ENCODE measurements at regions not wholly inside any gene's neighbourhood (a gene's known extent, or its start where the extent isn't known, plus 50 kb on each side); places are given as distances from the start of the nearest gene placed in this dataset.

- H3K9me3 ChIP-seq (ENCODE audit: control insufficient read depth in 1 of 2, low read length in 2 of 2), result no peaks in the 10 kb centered on the region
- H3K36me3 ChIP-seq (ENCODE audit: control insufficient read depth in 1 of 2, insufficient read depth in 2 of 2, low read length in 2 of 2), result no peaks in the 10 kb centered on the region
- H3K4me3 ChIP-seq (ENCODE audit: low read depth in 1 of 2, low read length in 2 of 2), result no peak overlapping the region
- H3K27me3 ChIP-seq (ENCODE audit: low read depth, low read length), result no peaks in the 10 kb centered on the region
- H3K27ac ChIP-seq (ENCODE audit: low read length), result peak overlapping the region; percentile 89
- H3K4me1 ChIP-seq (ENCODE audit: control insufficient read depth in 1 of 2, insufficient read depth in 2 of 2, low read length in 2 of 2), result peaks cover 27 to 70% of the 10 kb centered on the region in 2 donors
Observed at GRCh38 chr1:234542211-234542850, 63.4 kb upstream of the TARBP1 start.

DNA sequence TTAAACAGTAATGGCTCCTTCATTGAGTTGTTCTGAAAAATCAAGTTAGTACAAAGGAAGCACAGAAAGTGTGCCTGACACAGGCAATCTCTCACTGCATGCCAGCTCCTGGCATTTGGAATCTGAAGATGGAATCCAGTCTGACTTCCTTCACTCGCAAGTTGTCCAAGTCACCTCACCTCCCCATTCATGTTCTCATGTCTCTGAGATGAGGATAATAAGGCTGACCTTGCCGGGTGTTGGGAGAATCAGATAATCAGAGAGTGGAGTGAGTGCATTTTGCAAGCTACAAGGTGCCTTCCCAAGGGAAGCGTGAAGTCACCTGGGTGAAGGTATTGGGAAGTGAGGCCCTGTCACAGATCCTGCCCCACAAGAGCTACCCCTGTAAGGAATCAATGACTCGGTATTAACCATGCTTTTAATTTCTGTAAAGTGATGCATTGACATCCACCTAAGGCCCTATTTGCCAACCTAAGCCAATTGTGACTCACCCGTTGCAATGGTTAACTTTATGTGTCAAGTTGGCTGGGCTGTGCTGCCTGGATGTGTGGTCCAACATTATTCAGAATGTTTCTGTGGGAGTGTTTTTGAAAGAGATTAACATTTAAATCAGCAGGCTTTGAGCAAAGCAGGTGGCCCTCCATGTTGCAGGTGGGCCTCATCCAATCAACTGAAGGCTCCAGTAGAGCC, 62.5 kb upstream of the TARBP1 start:
- H3K27me3 ChIP-seq (ENCODE audit: low read depth, low read length), result no peaks in the 10 kb centered on the region
- H3K36me3 ChIP-seq (ENCODE audit: control insufficient read depth in 1 of 2, insufficient read depth in 2 of 2, low read length in 2 of 2), result no peaks in the 10 kb centered on the region
- no peak overlapping the region for H3K27ac ChIP-seq (ENCODE audit: low read length)
- H3K9me3 ChIP-seq (ENCODE audit: control insufficient read depth in 1 of 2, low read length in 2 of 2), result no peaks in the 10 kb centered on the region
- no peak overlapping the region for H3K4me3 ChIP-seq (ENCODE audit: low read depth in 1 of 2, low read length in 2 of 2)
- peaks cover 35 to 79% of the 10 kb centered on the region in 2 donors for H3K4me1 ChIP-seq (ENCODE audit: control insufficient read depth in 1 of 2, insufficient read depth in 2 of 2, low read length in 2 of 2)

DNA sequence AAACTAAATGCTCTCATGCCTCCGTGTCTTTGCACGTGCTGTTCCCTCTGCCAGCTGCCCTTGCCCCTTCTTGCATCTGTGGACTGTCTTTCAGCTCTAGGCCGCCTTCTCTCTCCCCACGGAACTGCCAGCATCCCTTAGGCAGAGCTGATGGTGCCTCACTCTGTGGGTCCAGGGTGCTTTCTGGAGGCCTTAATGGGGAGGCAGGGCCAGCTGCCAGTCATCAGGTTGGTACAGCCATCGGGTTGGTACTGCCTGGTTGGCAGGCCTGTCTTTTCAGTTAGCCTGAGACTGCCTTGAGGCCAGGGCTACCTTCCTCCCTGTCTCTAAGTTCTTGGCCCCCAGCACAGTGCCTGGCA, 61.4 kb upstream of the TARBP1 start:
- Histone ChIP-seq H3K27me3 (ENCODE audit: low read depth, low read length) (no peaks in the 10 kb centered on the region), H3K4me1 (ENCODE audit: control insufficient read depth in 1 of 2, insufficient read depth in 2 of 2, low read length in 2 of 2) (peaks cover 33 to 83% of the 10 kb centered on the region in 2 donors), H3K4me3 (ENCODE audit: low read depth in 1 of 2, low read length in 2 of 2) (no peak overlapping the region), H3K36me3 (ENCODE audit: control insufficient read depth in 1 of 2, insufficient read depth in 2 of 2, low read length in 2 of 2) (no peaks in the 10 kb centered on the region), H3K27ac (ENCODE audit: low read length) (no peak overlapping the region), H3K9me3 (ENCODE audit: control insufficient read depth in 1 of 2, low read length in 2 of 2) (no peaks in the 10 kb centered on the region)

GRCh38 chr1:234539666-234540403, 60.9 kb upstream of the TARBP1 start:
- H3K4me3 ChIP-seq (ENCODE audit: low read depth in 1 of 2, low read length in 2 of 2), result no peak overlapping the region
- H3K36me3 ChIP-seq (ENCODE audit: control insufficient read depth in 1 of 2, insufficient read depth in 2 of 2, low read length in 2 of 2), result no peaks in the 10 kb centered on the region
- no peaks in the 10 kb centered on the region for H3K27me3 ChIP-seq (ENCODE audit: low read depth, low read length)
- H3K27ac ChIP-seq (ENCODE audit: low read length), result no peak overlapping the region
- H3K9me3 ChIP-seq (ENCODE audit: control insufficient read depth in 1 of 2, low read length in 2 of 2), result no peaks in the 10 kb centered on the region
- H3K4me1 ChIP-seq (ENCODE audit: control insufficient read depth in 1 of 2, insufficient read depth in 2 of 2, low read length in 2 of 2), result peaks cover 33 to 83% of the 10 kb centered on the region in 2 donors

- no peaks in the 10 kb centered on the region for H3K27me3 ChIP-seq (ENCODE audit: low read depth, low read length)
- H3K4me3 ChIP-seq (ENCODE audit: low read depth in 1 of 2, low read length in 2 of 2), result no peak overlapping the region
- no peaks in the 10 kb centered on the region for H3K36me3 ChIP-seq (ENCODE audit: control insufficient read depth in 1 of 2, insufficient read depth in 2 of 2, low read length in 2 of 2)
- no peaks in the 10 kb centered on the region for H3K9me3 ChIP-seq (ENCODE audit: control insufficient read depth in 1 of 2, low read length in 2 of 2)
- H3K27ac ChIP-seq (ENCODE audit: low read length), result peak overlapping the region; percentile 65
- peaks cover 35 to 84% of the 10 kb centered on the region in 2 donors for H3K4me1 ChIP-seq (ENCODE audit: control insufficient read depth in 1 of 2, insufficient read depth in 2 of 2, low read length in 2 of 2)
Observed at GRCh38 chr1:234538930-234539649, 60.1 kb upstream of the TARBP1 start.

GRCh38 chr1:234538062-234538731, 59.2 kb upstream of the TARBP1 start:
- H3K36me3 ChIP-seq (ENCODE audit: control insufficient read depth in 1 of 2, insufficient read depth in 2 of 2, low read length in 2 of 2), result no peaks in the 10 kb centered on the region
- H3K4me1 ChIP-seq (ENCODE audit: control insufficient read depth in 1 of 2, insufficient read depth in 2 of 2, low read length in 2 of 2), result peaks cover 38 to 76% of the 10 kb centered on the region in 2 donors
- H3K27ac ChIP-seq (ENCODE audit: low read length), result peak overlapping the region; percentile 65
- no peak overlapping the region for H3K4me3 ChIP-seq (ENCODE audit: low read depth in 1 of 2, low read length in 2 of 2)
- H3K27me3 ChIP-seq (ENCODE audit: low read depth, low read length), result no peaks in the 10 kb centered on the region
- H3K9me3 ChIP-seq (ENCODE audit: control insufficient read depth in 1 of 2, low read length in 2 of 2), result no peaks in the 10 kb centered on the region

- Histone ChIP-seq H3K4me1 (ENCODE audit: control insufficient read depth in 1 of 2, insufficient read depth in 2 of 2, low read length in 2 of 2) (peaks cover 48 to 77% of the 10 kb centered on the region in 2 donors), H3K4me3 (ENCODE audit: low read depth in 1 of 2, low read length in 2 of 2) (no peak overlapping the region), H3K36me3 (ENCODE audit: control insufficient read depth in 1 of 2, insufficient read depth in 2 of 2, low read length in 2 of 2) (no peaks in the 10 kb centered on the region), H3K27me3 (ENCODE audit: low read depth, low read length) (no peaks in the 10 kb centered on the region), H3K27ac (ENCODE audit: low read length) (peak overlapping the region; percentile 93), H3K9me3 (ENCODE audit: control insufficient read depth in 1 of 2, low read length in 2 of 2) (no peaks in the 10 kb centered on the region)
Observed at GRCh38 chr1:234537236-234537635, 58.3 kb upstream of the TARBP1 start.

GRCh38 chr1:234536741-234537140, 57.8 kb upstream of the TARBP1 start:
- peaks cover 53 to 77% of the 10 kb centered on the region in 2 donors for H3K4me1 ChIP-seq (ENCODE audit: control insufficient read depth in 1 of 2, insufficient read depth in 2 of 2, low read length in 2 of 2)
- H3K36me3 ChIP-seq (ENCODE audit: control insufficient read depth in 1 of 2, insufficient read depth in 2 of 2, low read length in 2 of 2), result no peaks in the 10 kb centered on the region
- no peaks in the 10 kb centered on the region for H3K27me3 ChIP-seq (ENCODE audit: low read depth, low read length)

DNA sequence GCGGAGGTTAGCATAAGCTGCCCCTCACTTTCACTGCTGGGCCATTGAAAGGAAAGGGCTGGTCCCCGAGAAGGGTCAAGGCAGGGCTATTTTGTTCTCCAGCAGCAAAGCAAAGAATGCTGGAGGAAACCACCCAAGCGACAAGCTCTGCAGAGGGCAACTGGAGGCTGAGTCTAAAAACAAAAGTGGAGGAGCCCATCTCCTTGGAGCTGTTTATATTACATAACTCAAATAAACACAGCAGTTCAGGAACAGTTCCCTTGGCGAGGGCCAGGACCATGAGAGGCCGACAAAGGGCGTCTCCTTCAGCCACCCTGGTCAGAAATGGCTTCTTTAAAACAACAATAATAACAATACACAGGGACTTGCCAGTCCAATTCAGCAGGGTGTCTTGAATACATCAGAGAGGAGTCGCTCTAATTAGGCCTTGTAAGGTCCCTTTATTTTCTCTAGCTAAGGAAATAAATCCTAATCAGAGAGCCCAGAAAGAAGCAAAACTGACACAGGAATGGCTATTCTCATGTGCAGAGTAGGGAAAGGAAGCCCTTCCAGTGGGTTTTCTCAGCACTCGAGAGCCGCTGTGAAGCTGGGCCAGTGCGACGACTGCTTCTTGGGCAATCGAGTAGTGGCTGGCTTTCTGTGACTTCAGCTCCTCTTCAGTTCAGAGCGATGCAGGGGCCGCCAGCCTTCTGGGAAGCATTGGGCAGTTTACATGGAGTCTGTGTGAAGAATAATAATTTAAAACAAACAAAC, 57.0 kb upstream of the TARBP1 start:
- Histone ChIP-seq H3K4me3 (ENCODE audit: low read depth in 1 of 2, low read length in 2 of 2) (peak overlapping the region in 1 of 2 donors; percentile 27), H3K27me3 (ENCODE audit: low read depth, low read length) (no peaks in the 10 kb centered on the region), H3K27ac (ENCODE audit: low read length) (peak overlapping the region; percentile 93), H3K9me3 (ENCODE audit: control insufficient read depth in 1 of 2, low read length in 2 of 2) (no peaks in the 10 kb centered on the region), H3K4me1 (ENCODE audit: control insufficient read depth in 1 of 2, insufficient read depth in 2 of 2, low read length in 2 of 2) (peaks cover 57 to 72% of the 10 kb centered on the region in 2 donors), H3K36me3 (ENCODE audit: control insufficient read depth in 1 of 2, insufficient read depth in 2 of 2, low read length in 2 of 2) (no peaks in the 10 kb centered on the region)

More at GRCh38 chr1:234536741-234537140, 57.8 kb upstream of the TARBP1 start:
- H3K9me3 ChIP-seq (ENCODE audit: control insufficient read depth in 1 of 2, low read length in 2 of 2), result no peaks in the 10 kb centered on the region
- H3K27ac ChIP-seq (ENCODE audit: low read length), result peak overlapping the region; percentile 93
- H3K4me3 ChIP-seq (ENCODE audit: low read depth in 1 of 2, low read length in 2 of 2), result peak overlapping the region in 1 of 2 donors; percentile 27

- Histone ChIP-seq H3K27ac (ENCODE audit: low read length) (peak overlapping the region; percentile 93), H3K27me3 (ENCODE audit: low read depth, low read length) (no peaks in the 10 kb centered on the region), H3K9me3 (ENCODE audit: control insufficient read depth in 1 of 2, low read length in 2 of 2) (no peaks in the 10 kb centered on the region), H3K4me3 (ENCODE audit: low read depth in 1 of 2, low read length in 2 of 2) (peak overlapping the region in 1 of 2 donors; percentile 36), H3K4me1 (ENCODE audit: control insufficient read depth in 1 of 2, insufficient read depth in 2 of 2, low read length in 2 of 2) (peaks cover 57 to 69% of the 10 kb centered on the region in 2 donors), H3K36me3 (ENCODE audit: control insufficient read depth in 1 of 2, insufficient read depth in 2 of 2, low read length in 2 of 2) (no peaks in the 10 kb centered on the region)
Observed at GRCh38 chr1:234535218-234535617, 56.2 kb upstream of the TARBP1 start.

Measured in muscle layer of duodenum (tissue), 2 donors.